Endothelial cell of umbilical vein (primary cell): ENCODE measurements at regions not wholly inside any gene's neighbourhood (a gene's known extent, or its start where the extent isn't known, plus 50 kb on each side); places are given as distances from the start of the nearest gene placed in this dataset.

Experiments used
- BruUV-seq: library from RNA; stranded (reverse); fragments of 400-500 nt; replicated peaks from 2 replicates; lab custom pipeline; 2021; lab: Mats Ljungman, UMichigan
- CTCF ChIA-PET: fragments of 300-600, 350-600 bp; sonication (Branson Sonifier 250); formaldehyde crosslinking; loops from one replicate; lab custom pipeline; 2021; ENCODE audit warnings: antibody characterized with exemption, inconsistent platforms; lab: Charles Lee
- POLR2A ChIA-PET: fragments of 300-600, 350-600 bp; sonication (Branson Sonifier 250); formaldehyde crosslinking; loops from one replicate; lab custom pipeline; 2021; ENCODE audit warnings: antibody characterized with exemption, inconsistent platforms; lab: Charles Lee
- DNase-seq: peaks from one replicate; pipeline ENCODE4 v3.0.0-alpha.2; 2011; ENCODE audit warnings: low read depth, low spot score
- FAIRE-seq: peaks from 2 replicates; lab custom pipeline; 2011; peaks lifted over from hg19 to GRCh38; lab: Jason Lieb, UNC
- H2AFZ ChIP-seq: 2 replicates; pipeline ENCODE4 v1.6.0; 2012; ENCODE audit warnings: low read depth, low read length, control low read depth, inconsistent platforms
- H3K27ac ChIP-seq: 2 replicates; pipeline ENCODE4 v1.5.1; 2011; ENCODE audit warnings: low read depth, mild to moderate bottlenecking, control low read depth, low read length, moderate library complexity; ENCODE audit not compliant: insufficient read depth
- H3K27me3 ChIP-seq, 2 experiments: 2 replicates each; pipeline versions ENCODE4 v1.6.0 to v1.6.1; 2011; ENCODE audit warnings: low read length in 2 of 2, mixed read lengths in 1 of 2; ENCODE audit not compliant: control insufficient read depth in 2 of 2, insufficient read depth in 2 of 2
- H3K36me3 ChIP-seq, 2 experiments: 2 replicates in 1 of 2; 3 replicates in 1 of 2; pipeline ENCODE4 v1.5.1; 2011; ENCODE audit warnings: low read length in 2 of 2, mild to moderate bottlenecking in 1 of 2, moderate library complexity in 1 of 2; ENCODE audit not compliant: control insufficient read depth in 2 of 2, insufficient read depth in 2 of 2; ENCODE audit errors: extremely low read depth in 1 of 2
- H3K4me1 ChIP-seq: 3 replicates; pipeline ENCODE4 v1.5.1; 2011; ENCODE audit warnings: mild to moderate bottlenecking, low read length; ENCODE audit not compliant: control insufficient read depth, insufficient read depth; ENCODE audit errors: extremely low read depth
- H3K4me2 ChIP-seq: 2 replicates; pipeline ENCODE4 v1.6.1; 2011; ENCODE audit warnings: low read length, control low read depth, mixed read lengths; ENCODE audit not compliant: insufficient read depth
- H3K4me3 ChIP-seq, 3 experiments: fragments of 200-600 bp in 1 of 3; sonication (generic), shearing (Covaris generic) in 1 of 3; replicated peaks in 1 of 3; 2 replicates each; pipeline ENCODE4 v1.5.1; 2011 to 2016; ENCODE audit warnings: control low read depth in 3 of 3, low read length in 3 of 3, mild to moderate bottlenecking in 2 of 3, inconsistent platforms in 1 of 3, low read depth in 1 of 3, moderate library complexity in 1 of 3; ENCODE audit not compliant: insufficient read depth in 1 of 3
- H3K79me2 ChIP-seq: 2 replicates; pipeline ENCODE4 v1.6.0; 2012; ENCODE audit warnings: low read length, inconsistent platforms; ENCODE audit not compliant: control insufficient read depth, insufficient read depth
- H3K9ac ChIP-seq: replicated peaks from 2 replicates; pipeline ENCODE3; 2011; ENCODE audit warnings: low read length, control low read depth; ENCODE audit not compliant: insufficient read depth; ENCODE audit errors: extremely low read depth
- H3K9me1 ChIP-seq: replicated peaks from 3 replicates; pipeline ENCODE4 v1.6.0; 2011; ENCODE audit warnings: mild to moderate bottlenecking, low read length; ENCODE audit not compliant: control insufficient read depth, insufficient read depth; ENCODE audit errors: extremely low read depth
- H3K9me3 ChIP-seq: replicated peaks from 2 replicates; pipeline ENCODE4 v1.5.1; 2012; ENCODE audit warnings: low read length, inconsistent platforms; ENCODE audit not compliant: control insufficient read depth, insufficient read depth
- H4K20me1 ChIP-seq: replicated peaks from 2 replicates; pipeline ENCODE3; 2011; ENCODE audit warnings: mild to moderate bottlenecking, low read length; ENCODE audit not compliant: control insufficient read depth, insufficient read depth; ENCODE audit errors: extremely low read depth
- CTCF ChIP-seq, 2 donors: IDR thresholded peaks; 1 replicate in 1 of 2; 2 replicates in 1 of 2; pipeline ENCODE4 v1.5.1; 2011; ENCODE audit warnings: low read length in 2 of 2, mild to moderate bottlenecking in 2 of 2, moderate library complexity in 2 of 2, control low read depth in 1 of 2, inconsistent platforms in 1 of 2, low read depth in 1 of 2; ENCODE audit not compliant: insufficient read depth in 1 of 2; ENCODE audit errors: extremely low read depth in 1 of 2
- EZH2 ChIP-seq: IDR thresholded peaks from 2 replicates; pipeline ENCODE4 v1.6.1; 2012; ENCODE audit warnings: borderline replicate concordance, low read depth, mild to moderate bottlenecking, moderate library complexity, low read length, inconsistent platforms; ENCODE audit not compliant: severe bottlenecking
- FOS ChIP-seq: IDR thresholded peaks from 2 replicates; pipeline ENCODE4 v1.6.1; 2011; ENCODE audit warnings: mild to moderate bottlenecking, low read length, moderate library complexity, borderline replicate concordance; ENCODE audit not compliant: insufficient read depth
- GATA2 ChIP-seq: IDR thresholded peaks from 2 replicates; pipeline ENCODE4 v1.7.0; 2011; ENCODE audit warnings: low read depth, mild to moderate bottlenecking, moderate library complexity, mixed read lengths, low read length; ENCODE audit not compliant: insufficient read length, insufficient read depth
- JUN ChIP-seq: IDR thresholded peaks from 2 replicates; pipeline ENCODE4 v1.6.1; 2011; ENCODE audit warnings: borderline replicate concordance, low read depth; ENCODE audit not compliant: insufficient read length, insufficient read depth
- MAX ChIP-seq: IDR thresholded peaks from 2 replicates; pipeline ENCODE4 v1.6.1; 2011; ENCODE audit not compliant: insufficient read depth, insufficient read length
- POLR2A ChIP-seq: IDR thresholded peaks from 2 replicates; pipeline ENCODE4 v1.6.1; 2012; ENCODE audit warnings: low read depth, mild to moderate bottlenecking, control low read depth, low read length
- POLR2AphosphoS5 ChIP-seq: IDR thresholded peaks from 2 replicates; pipeline ENCODE4 v1.6.1; 2012; ENCODE audit warnings: low read depth, mild to moderate bottlenecking, control low read depth, low read length, moderate library complexity; ENCODE audit not compliant: insufficient read depth
- dilution Hi-C: fragments of 300-500 bp; cut with MboI; formaldehyde crosslinking; loops from one replicate; pipeline ENCODE4 v1.15.0; 2019; ENCODE audit warnings: low sequenced_read_pairs; ENCODE audit not compliant: extremely low pct_ligation_motif_present
- intact Hi-C: fragments of 100-400 bp; cut with micrococcal nuclease; formaldehyde crosslinking; loops from one replicate; pipeline ENCODE4 v1.10.0; 2022

- intact Hi-C loops (no loop called here), dilution Hi-C loops (no loop called here)
- no peak for TF ChIP-seq GATA2
- TF ChIP-seq JUN: no peak
- TF ChIP-seq FOS: no peak
- no peak for TF ChIP-seq POLR2AphosphoS5
- TF ChIP-seq MAX: no peak
- no peak for TF ChIP-seq POLR2A
- no peak for TF ChIP-seq EZH2
- TF ChIP-seq CTCF (IDR thresholded peaks at IDR 0.05; ENCODE audit: extremely low read depth in 1 of 2, insufficient read depth in 1 of 2, low read depth in 1 of 2, low read length in 2 of 2): no peak
- H2AFZ ChIP-seq: no peak overlapping the region
- no peaks in the 10 kb centered on the region for H4K20me1 ChIP-seq
- H3K4me1 ChIP-seq: no peaks in the 10 kb centered on the region
- ChIA-PET CTCF (no interaction called here), POLR2A (no interaction called here)
- no peak overlapping the region for H3K27ac ChIP-seq
- BruUV-seq: no TSS peak
- H3K9me3 ChIP-seq: peaks cover 13% of the 10 kb centered on the region
- no peaks in the 10 kb centered on the region for H3K79me2 ChIP-seq
- H3K27me3 ChIP-seq: no peaks in the 10 kb centered on the region
- no peak overlapping the region for H3K4me2 ChIP-seq
- no peak overlapping the region for H3K9ac ChIP-seq
- H3K9me1 ChIP-seq: no peaks in the 10 kb centered on the region
- H3K36me3 ChIP-seq: no peaks in the 10 kb centered on the region
- DNase-seq (no peak), FAIRE-seq (no peak)
- no peak overlapping the region for H3K4me3 ChIP-seq
These were observed 376.7 kb downstream of the CDH26 start for GRCh38 chr20:60334911-60335310.
